HCT116 (cell line): ENCODE measurements at regions not wholly inside any gene's neighbourhood (a gene's known extent, or its start where the extent isn't known, plus 50 kb on each side); places are given as distances from the start of the nearest gene placed in this dataset.

Experiments used
- CEBPB ChIP-seq: IDR thresholded peaks from 2 replicates; pipeline ENCODE4 v1.6.1; 2012; ENCODE audit warnings: low read depth
- CTCF ChIP-seq, 3 experiments: fragments of 200-600 bp in 1 of 3; sonication (generic) in 1 of 3; IDR thresholded peaks in 2 of 3; conservative IDR thresholded peaks in 1 of 3; 2 replicates each; pipeline ENCODE4 v1.5.1; 2012 to 2017; ENCODE audit warnings: low read depth in 2 of 3, low read length in 2 of 3, antibody characterized with exemption in 1 of 3, borderline replicate concordance in 1 of 3, control low read depth in 1 of 3, mild to moderate bottlenecking in 1 of 3, mixed read lengths in 1 of 3, mixed run types in 1 of 3, moderate library complexity in 1 of 3; ENCODE audit not compliant: insufficient read depth in 1 of 3
- EZH2 ChIP-seq: fragments of 200-600 bp; sonication (generic); IDR thresholded peaks from 2 replicates; pipeline ENCODE4 v1.6.1; 2017; ENCODE audit warnings: antibody characterized with exemption, mixed run types
- POLR2A ChIP-seq: IDR thresholded peaks from 2 replicates; pipeline ENCODE4 v1.7.0; 2011; ENCODE audit warnings: borderline replicate concordance; ENCODE audit not compliant: insufficient read depth, insufficient read length; ENCODE audit errors: extremely low read depth
- POLR2AphosphoS5 ChIP-seq: IDR thresholded peaks from 2 replicates; pipeline ENCODE4 v1.6.1; 2011; ENCODE audit warnings: mild to moderate bottlenecking, low read depth, low read length, moderate library complexity
- RAD21 ChIP-seq: IDR thresholded peaks from 2 replicates; pipeline ENCODE4 v1.6.1; 2012; ENCODE audit warnings: low read depth, mild to moderate bottlenecking
- REST ChIP-seq: IDR thresholded peaks from 2 replicates; pipeline ENCODE4 v1.6.1; 2012; ENCODE audit warnings: low read depth
- SRF ChIP-seq: IDR thresholded peaks from 2 replicates; pipeline ENCODE4 v1.6.1; 2012; ENCODE audit warnings: low read depth
- YY1 ChIP-seq: IDR thresholded peaks from 2 replicates; pipeline ENCODE4 v1.6.1; 2011; ENCODE audit warnings: low read length, low read depth, moderate library complexity, mild to moderate bottlenecking; ENCODE audit not compliant: insufficient replicate concordance; ENCODE audit errors: extremely low read depth

GRCh38 chr14:83548061-83548839, 1981.7 kb upstream of the FLRT2 start:
- TF ChIP-seq RAD21 (no peak), POLR2A (no peak), REST (no peak), EZH2 (no peak), CTCF (IDR thresholded peaks at IDR 0.05 in 2 of 3, conservative IDR thresholded peaks at IDR 0.05 in 1 of 3; ENCODE audit: borderline replicate concordance in 1 of 3, insufficient read depth in 1 of 3, low read depth in 2 of 3, low read length in 2 of 3) (no peak), CEBPB (no peak), POLR2AphosphoS5 (no peak), SRF (no peak), YY1 (no peak)
